ENCODE measurements at regions not wholly inside any gene's neighbourhood (a gene's known extent, or its start where the extent isn't known, plus 50 kb on each side); places are given as distances from the start of the nearest gene placed in this dataset.

GRCh38 chr22:49019737-49020713 is 807.6 kb downstream of the BRD1 start:
- H3K27ac ChIP-seq: no peak overlapping the region
- TF ChIP-seq CTCF (conservative IDR thresholded peaks at IDR 0.05): no peak

DNA sequence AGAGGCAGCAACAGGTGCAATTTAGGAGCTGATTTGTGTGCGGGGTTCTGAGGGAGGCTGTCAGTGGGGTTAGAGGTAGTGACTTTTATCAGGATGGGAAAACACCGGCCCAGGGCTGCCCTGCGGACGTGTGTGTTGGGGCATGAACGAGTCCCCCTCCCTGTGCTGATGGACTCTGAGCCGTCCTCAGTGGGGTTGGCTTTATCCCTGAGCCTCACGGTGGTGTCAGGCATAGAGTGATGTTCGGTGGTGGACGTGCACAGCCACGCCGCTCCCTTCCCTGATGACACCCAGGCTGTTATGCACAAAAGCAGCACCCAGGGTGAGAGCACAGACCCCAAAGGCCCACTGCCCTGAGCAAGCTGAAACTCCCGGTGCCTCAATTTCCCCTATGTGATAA is 809.1 kb downstream of the BRD1 start:
- TF ChIP-seq CTCF (conservative IDR thresholded peaks at IDR 0.05): no peak
- H3K27ac ChIP-seq: no peak overlapping the region

DNA sequence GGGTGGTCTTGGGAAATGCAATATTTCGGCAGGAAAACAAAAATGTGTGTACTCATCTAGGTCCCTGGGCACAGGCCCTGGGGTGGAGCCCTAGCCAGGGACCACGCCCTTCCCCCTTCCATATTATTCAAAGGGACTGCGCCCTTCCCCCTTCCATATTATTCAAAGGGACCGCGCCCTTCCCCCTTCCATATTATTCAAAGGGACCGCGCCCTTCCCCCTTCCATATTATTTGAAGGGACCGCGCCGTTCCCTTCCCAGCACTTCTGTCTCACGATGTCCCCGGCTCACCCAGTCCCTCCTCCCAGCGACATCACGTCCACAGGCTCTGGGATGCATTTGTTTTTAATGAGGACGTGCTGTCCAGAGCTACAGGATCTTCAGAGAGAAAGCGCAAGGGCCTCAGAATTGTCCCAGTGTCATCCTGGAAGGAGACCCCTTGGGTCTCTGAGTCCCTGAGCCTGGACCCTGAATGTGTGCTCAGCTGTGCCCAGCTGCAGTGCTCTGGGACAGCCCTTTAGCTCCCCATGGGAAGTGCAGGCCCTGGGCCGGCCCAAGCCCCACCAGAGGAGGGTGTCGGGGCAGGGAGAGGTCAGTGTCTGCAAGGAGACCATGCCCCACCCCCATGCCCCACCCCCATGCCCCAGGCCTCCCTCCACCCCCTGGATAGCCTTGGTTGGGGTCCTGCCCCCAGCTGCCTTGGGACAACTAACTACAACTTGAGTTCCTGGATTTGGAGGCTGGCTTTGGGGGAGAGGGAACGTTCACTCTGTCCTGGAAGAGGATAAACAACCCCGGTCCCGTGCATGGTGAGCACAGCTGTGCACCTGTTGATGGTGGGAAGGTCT is 810.0 kb downstream of the BRD1 start:
- peak overlapping the region; percentile 74; the same call in 1 of the 2 replicates for H3K27ac ChIP-seq
- TF ChIP-seq CTCF (conservative IDR thresholded peaks at IDR 0.05): no peak

DNA sequence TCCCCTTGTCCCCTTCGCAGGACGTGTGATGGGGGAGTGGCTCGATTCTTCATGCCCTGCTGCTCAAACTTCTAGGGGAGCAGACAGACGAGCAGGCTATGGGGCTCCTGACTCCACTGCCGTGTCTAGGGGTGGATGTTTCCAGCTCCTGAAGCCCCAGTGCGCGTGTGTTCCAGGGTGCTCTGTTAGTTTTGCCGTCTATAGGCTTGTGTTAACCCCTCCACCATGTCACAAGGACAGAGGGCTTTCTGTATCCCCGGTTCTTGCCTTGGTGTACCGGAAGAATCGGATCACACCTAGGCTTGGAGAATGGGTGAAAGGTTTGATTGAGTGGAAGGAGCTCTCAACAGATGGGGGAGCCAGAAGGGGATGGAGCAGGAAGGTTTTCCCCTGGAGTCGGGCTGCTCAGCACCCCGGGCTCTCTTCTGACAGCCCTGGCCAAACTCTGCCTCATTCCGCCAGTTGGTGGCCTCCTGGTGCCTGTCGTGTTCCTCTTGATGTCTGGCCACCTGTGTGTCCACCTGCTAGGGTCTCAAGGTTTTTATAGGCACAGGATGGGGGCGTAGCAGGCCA is 810.7 kb downstream of the BRD1 start:
- no peak for TF ChIP-seq CTCF (conservative IDR thresholded peaks at IDR 0.05)
- H3K27ac ChIP-seq: peak overlapping the region; percentile 74

- TF ChIP-seq CTCF (conservative IDR thresholded peaks at IDR 0.05): no peak
- peak overlapping the region; percentile 74 for H3K27ac ChIP-seq
Observed at GRCh38 chr22:49015993-49016908, 811.4 kb downstream of the BRD1 start.

DNA sequence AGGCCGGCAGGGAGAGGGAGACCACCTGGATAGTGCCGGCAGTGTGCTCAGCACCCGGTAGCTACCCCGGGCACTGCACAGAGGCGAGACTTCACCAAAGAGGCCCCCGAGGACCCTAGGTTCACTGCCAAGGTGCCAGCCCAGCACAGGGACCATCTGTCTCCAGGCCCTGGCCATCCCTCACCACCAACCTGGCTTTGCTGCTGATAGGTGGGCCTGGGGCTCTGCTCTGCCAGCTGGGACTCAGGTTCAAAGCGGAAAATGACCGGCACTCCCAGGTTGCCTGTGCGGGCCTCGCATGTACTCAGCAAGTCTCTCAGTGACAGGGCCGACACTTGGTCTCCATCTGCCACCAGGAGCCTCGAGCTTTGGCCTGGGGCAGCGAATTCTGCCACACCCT is 812.2 kb downstream of the BRD1 start:
- peak overlapping the region; percentile 74 for H3K27ac ChIP-seq
- no peak for TF ChIP-seq CTCF (conservative IDR thresholded peaks at IDR 0.05)

Measured in VCaP (cell line).